NCI-H187 treated with DMSO at 0.1 percent for 48 hours (cell line): ENCODE measurements at regions not wholly inside any gene's neighbourhood (a gene's known extent, or its start where the extent isn't known, plus 50 kb on each side); places are given as distances from the start of the nearest gene placed in this dataset.
"Not testable (repeated sequence)": the region's sequence is repeated elsewhere in the genome, so short reads cannot be mapped to it uniquely, and the experiment has no call there.

Source experiments
- DNase-seq: peaks from one replicate; lab custom pipeline; 2025; lab: John Stamatoyannopoulos, UW

DNA sequence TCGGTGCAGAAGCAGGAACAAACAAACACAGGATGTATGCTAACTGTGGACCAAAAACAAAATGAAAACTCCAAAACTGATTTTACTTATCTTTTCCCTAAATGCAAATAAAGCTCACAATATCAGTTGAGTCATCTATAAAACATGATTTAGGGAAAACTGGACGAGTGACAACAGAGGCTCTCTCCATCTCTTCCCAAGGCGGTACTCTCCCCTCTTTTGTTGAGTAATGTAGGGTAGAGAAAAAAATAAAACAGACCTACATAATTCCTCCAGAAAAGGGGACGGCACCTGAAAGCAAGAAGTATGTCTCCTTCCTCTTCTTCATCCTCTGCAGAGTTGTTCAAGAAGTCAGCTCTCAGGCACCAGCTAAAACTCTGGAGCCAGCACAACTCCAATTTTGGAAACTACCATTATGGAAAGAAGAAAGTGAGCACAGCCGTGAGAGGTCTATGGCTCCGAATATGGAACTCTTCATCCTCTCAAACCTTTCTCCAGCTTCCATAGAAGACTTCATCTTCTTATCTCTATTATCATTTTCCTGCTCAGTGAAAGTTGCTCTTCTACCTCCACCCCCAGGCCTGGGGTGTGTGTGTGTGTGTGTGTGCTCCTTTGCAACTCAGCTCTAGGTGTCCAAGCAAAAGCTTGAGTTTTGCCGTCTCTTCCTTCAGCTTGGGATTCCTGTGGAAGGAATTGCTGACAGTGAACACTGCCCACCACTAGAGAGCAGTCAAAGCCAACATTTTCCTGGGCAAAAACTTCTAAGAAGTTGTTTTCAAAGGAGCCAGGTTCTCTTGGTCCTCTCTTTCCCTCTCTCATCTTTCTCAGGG lies 155.4 kb downstream of the DIO2 start:
- DNase-seq = peak; percentile 75

DNA sequence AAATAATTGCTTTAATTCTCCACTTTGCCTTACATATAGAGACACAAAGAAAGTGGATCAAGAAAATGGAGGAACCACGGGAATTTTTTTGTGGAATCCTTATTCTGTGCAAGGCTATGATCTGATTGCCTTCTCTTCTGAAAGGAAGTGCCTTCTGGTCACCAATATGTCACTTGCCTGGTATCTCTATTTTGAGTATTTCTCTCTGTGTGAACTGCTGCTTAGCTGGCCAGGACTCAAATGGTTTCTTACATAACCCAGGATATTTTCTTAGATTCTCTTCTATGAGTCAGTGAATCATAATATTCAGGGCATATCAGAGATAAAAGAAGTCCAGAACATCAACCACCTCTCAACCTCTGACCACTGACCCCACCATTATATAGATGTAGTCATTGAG lies 156.1 kb downstream of the DIO2 start:
- DNase-seq = no peak

- no peak for DNase-seq
Measured at GRCh38 chr14:80054020-80054419, 157.3 kb downstream of the DIO2 start.

GRCh38 chr14:80049055-80049454 lies 162.2 kb downstream of the DIO2 start:
- DNase-seq = no peak

DNA sequence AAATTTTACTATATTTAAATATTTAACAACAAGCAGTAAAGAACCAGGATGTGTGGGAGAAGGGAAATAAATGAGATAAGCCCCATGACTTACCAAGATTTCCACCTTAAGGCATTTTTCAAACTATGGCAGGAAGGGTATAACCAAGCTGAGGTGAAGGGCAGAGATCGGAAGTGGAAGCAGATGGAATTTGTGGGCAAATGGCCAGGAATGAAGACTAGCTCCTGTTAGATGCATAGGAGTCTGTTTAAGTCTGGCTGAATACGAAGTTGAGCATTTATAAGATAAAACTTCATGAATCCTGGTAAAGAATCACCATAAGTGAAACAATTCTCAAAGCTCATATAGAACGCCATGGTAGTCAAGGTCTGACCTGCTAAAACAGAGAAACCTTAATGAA lies 163.5 kb downstream of the DIO2 start:
- no peak for DNase-seq

- DNase-seq = no peak
Measured at GRCh38 chr14:80037349-80037748, 174.0 kb downstream of the DIO2 start.

- no peak for DNase-seq
Measured at GRCh38 chr14:80024417-80024816, 186.9 kb downstream of the DIO2 start.

DNA sequence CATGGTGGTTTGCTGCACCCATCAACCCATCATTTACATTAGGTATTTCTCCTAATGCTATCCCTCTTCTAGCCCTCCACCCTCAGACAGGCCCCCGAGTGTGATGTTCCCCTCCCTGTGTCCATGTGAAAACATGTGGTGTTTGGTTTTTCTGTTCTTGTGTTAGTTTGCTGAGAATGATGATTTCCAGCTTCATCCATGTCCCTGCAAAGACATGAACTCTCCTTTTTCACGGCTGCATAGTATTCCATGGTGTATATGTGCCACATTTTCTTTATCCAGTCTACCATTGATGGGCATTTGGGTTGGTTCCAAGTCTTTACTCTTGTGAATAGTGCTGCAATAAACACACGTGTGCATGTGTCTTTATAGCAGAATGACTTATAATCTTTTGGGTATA lies 192.8 kb downstream of the DIO2 start:
- not testable (repeated sequence) for DNase-seq

GRCh38 chr14:80017795-80018194 lies 193.5 kb downstream of the DIO2 start:
- no peak for DNase-seq

DNA sequence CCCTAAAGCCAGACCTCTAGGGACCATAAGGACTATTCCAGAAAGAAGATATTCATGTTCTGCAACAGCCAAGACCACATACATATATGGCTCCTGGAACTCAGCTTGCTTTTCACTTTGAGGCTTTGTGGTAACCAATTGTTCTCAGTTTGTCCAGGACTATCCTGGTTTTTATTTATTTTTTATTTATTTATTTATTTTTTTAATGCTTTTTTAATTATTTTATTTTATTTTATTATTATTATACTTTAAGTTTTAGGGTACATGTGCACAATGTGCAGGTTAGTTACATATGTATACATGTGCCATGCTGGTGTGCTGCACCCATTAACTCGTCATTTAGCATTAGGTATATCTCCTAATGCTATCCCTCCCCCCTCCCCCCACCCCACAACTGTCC lies 201.1 kb downstream of the DIO2 start:
- DNase-seq = not testable (repeated sequence)

GRCh38 chr14:80005561-80005960 lies 205.7 kb downstream of the DIO2 start:
- no peak for DNase-seq

DNA sequence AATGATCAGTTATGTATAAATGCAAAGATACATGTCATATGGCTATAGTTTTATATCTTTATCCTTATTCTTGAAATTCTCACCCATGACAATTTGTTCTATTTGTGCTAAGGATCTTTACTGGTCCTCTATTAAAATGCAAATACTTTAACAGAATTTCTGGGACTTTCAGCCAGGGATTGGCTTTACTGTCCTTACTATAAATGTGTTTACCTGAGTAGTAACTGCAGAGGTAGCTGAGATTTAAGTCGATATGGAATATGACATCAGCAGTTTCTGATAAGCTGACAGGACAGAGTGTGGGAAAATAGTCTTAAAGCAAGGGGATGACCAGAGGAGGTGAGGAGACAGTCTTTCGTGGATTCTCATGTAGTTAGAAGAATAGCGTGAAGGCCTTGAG lies 206.4 kb downstream of the DIO2 start:
- DNase-seq = no peak

DNA sequence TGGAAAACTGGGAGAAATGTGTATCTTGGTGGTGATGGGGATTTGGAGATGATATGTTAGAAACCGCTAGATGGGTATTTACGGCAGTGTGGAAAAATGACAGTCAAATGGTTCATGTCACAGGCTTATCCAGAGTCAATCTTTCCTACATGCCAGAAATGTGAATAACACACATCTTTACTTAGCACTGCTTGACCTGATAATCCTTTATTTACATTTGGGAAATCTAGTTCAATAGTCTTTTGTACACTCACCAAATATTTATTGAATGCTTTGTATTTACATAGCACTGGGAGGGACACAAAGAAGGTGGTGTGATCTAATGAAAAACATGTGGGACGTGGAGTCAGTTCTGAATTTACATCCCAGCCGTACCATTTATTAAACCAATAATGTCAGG lies 208.2 kb downstream of the DIO2 start:
- DNase-seq = no peak

- DNase-seq = no peak
Measured at GRCh38 chr14:79997509-79998208, 213.6 kb downstream of the DIO2 start.

DNA sequence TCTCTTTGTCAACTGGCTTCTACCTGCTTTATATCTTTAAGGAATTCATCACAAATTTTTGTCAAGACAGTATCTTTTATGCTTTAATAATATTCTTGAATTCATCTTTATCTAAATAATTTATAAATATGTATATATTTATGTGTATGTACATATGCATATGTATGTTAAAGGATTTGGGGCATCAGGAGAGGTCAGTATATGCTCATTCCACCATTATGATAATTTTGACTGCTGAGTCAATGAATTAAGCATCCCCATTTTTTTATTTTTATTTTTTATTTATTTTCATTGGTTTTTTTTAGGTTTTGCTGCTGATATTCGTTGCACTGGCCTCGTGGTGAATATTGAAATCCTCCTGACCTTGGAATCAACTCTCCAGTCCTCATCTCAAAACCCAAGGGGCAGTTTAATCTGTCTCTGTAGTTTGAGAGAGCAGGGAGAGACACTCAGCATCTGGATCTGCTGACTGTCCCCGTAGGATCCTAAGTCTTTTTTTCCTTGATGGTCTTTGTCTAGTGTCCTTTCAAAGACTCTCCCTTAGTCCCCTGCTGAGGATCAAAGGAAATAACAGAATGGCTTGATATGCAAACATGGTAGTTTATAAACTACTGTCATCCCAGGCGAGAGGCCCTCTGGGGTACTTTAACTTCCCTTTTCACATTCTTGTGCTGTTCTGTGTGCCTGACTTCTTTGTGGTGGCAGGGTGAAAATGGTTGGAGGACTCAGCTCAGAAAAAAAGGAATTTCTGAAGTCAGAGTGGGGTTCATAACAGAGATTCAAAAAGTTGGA lies 218.7 kb downstream of the DIO2 start:
- DNase-seq = no peak

GRCh38 chr14:79991866-79992265 lies 219.4 kb downstream of the DIO2 start:
- no peak for DNase-seq

GRCh38 chr14:79989990-79990389 lies 221.3 kb downstream of the DIO2 start:
- no peak for DNase-seq

- DNase-seq = no peak
Measured at GRCh38 chr14:79986251-79986650, 225.1 kb downstream of the DIO2 start.

- DNase-seq = no peak
Measured at GRCh38 chr14:79972230-79972629, 239.1 kb downstream of the DIO2 start.

DNA sequence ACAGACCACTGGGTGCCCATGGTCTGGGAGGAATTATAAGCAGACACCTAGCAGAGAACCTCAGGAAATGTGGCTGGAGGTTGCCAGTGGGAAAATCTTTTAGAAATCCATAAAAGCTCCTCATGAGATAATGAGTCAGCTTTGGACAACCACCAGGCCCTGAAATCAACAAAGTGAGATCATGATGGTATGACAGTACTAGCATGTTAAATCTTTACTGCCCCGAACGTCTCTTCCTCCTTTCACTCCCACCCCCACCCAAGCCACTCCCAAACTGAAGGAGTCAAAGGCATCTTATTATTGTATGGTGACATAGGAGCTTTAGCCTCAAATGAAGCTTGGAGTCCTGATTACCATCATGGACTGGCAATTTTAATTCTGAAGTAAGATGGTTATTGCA lies 240.0 kb downstream of the DIO2 start:
- no peak for DNase-seq

- no peak for DNase-seq
Measured at GRCh38 chr14:79967453-79967852, 243.9 kb downstream of the DIO2 start.

- no peak for DNase-seq
Measured at GRCh38 chr14:79967001-79967400, 244.3 kb downstream of the DIO2 start.

DNA sequence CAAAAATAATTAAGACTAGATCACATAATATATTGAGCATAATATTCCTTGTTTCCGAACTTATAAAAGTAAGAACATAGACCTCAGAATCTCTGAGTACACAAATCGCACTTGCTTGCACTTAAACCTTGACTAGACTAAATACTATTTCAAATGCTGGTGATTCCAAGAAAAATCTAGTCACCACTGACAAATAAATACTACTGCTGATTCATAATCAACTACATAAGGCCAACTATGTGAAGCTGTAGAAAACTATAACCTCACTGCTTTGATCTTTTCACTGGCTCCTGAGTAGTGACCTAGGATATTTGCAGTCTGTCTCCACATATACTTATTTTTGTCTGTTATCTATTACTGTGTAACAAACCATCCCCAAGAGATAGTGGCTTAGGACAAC lies 245.4 kb downstream of the DIO2 start:
- no peak for DNase-seq
